ENCODE measurements at regions not wholly inside any gene's neighbourhood (a gene's known extent, or its start where the extent isn't known, plus 50 kb on each side); places are given as distances from the start of the nearest gene placed in this dataset.

- Histone ChIP-seq H3K9me2 (ENCODE audit: insufficient read depth) (no peaks in the 10 kb centered on the region), H3K4me1 (ENCODE audit: control insufficient read depth in 1 of 2, insufficient read depth in 2 of 2, low read length in 2 of 2) (no peaks in the 10 kb centered on the region), H4K20me1 (ENCODE audit: insufficient read depth) (no peaks in the 10 kb centered on the region), H3K9me3 (ENCODE audit: control insufficient read depth in 1 of 2, insufficient read depth in 1 of 2, low read depth in 1 of 2, low read length in 2 of 2) (no peaks in the 10 kb centered on the region), H3K4me2 (ENCODE audit: low read length) (no peak overlapping the region), H2AFZ (ENCODE audit: low read depth, low read length, poor library complexity, severe bottlenecking) (no peak overlapping the region), H3K36me3 (ENCODE audit: control insufficient read depth in 1 of 2, insufficient read depth in 2 of 2, low read length in 2 of 2) (no peaks in the 10 kb centered on the region), H3K27me3 (ENCODE audit: insufficient read depth, low read length) (peaks cover 37% of the 10 kb centered on the region), H3K4me3 (replicated peaks in 1 of 2; ENCODE audit: low read depth in 1 of 2, low read length in 2 of 2) (no peak overlapping the region), H3K9ac (ENCODE audit: low read length) (no peak overlapping the region), H3K27ac (ENCODE audit: low read depth, low read length) (no peak overlapping the region), H3K79me2 (ENCODE audit: insufficient read depth, low read length) (no peaks in the 10 kb centered on the region)
- no TSS peak for BruUV-seq (replicated peaks)
- POLR2A ChIA-PET: no interaction called here
- RAD21 ChIA-PET (ENCODE audit: low non-redundant PET in 1 of 2, low total read pairs in 2 of 2, uncharacterized antibody in 2 of 2, unreplicated experiment in 2 of 2): no interaction called here
- ATAC-seq: no peak
- CTCF ChIA-PET: no interaction called here
- TF ChIP-seq, protein P1, sequence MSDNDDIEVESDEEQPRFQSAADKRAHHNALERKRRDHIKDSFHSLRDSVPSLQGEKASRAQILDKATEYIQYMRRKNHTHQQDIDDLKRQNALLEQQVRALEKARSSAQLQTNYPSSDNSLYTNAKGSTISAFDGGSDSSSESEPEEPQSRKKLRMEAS (IDR thresholded peaks at IDR 0.05): no peak
- TF ChIP-seq, protein P2, sequence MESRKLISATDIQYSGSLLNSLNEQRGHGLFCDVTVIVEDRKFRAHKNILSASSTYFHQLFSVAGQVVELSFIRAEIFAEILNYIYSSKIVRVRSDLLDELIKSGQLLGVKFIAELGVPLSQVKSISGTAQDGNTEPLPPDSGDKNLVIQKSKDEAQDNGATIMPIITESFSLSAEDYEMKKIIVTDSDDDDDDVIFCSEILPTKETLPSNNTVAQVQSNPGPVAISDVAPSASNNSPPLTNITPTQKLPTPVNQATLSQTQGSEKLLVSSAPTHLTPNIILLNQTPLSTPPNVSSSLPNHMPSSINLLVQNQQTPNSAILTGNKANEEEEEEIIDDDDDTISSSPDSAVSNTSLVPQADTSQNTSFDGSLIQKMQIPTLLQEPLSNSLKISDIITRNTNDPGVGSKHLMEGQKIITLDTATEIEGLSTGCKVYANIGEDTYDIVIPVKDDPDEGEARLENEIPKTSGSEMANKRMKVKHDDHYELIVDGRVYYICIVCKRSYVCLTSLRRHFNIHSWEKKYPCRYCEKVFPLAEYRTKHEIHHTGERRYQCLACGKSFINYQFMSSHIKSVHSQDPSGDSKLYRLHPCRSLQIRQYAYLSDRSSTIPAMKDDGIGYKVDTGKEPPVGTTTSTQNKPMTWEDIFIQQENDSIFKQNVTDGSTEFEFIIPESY (IDR thresholded peaks at IDR 0.05; ENCODE audit: extremely low read depth, insufficient replicate concordance, low read length): no peak
- TF ChIP-seq ZFX (IDR thresholded peaks at IDR 0.05): no peak
- TF ChIP-seq SRF (IDR thresholded peaks at IDR 0.05; ENCODE audit: low read depth): no peak
- no peak for TF ChIP-seq EZH2phosphoT487 (IDR thresholded peaks at IDR 0.05; ENCODE audit: borderline replicate concordance)
- TF ChIP-seq EZH2 (IDR thresholded peaks at IDR 0.05): no peak
- no peak for TF ChIP-seq YY1 (IDR thresholded peaks at IDR 0.05; ENCODE audit: extremely low read depth, insufficient replicate concordance, low read depth, low read length)
- TF ChIP-seq CBX3 (IDR thresholded peaks at IDR 0.05; ENCODE audit: low read depth): no peak
- TF ChIP-seq POLR2AphosphoS5 (IDR thresholded peaks at IDR 0.05; ENCODE audit: low read depth, low read length): no peak
- TF ChIP-seq TCF7L2 (IDR thresholded peaks at IDR 0.05; ENCODE audit: borderline replicate concordance, extremely low read depth, insufficient read depth, insufficient read length): no peak
- TF ChIP-seq ELF1 (IDR thresholded peaks at IDR 0.05; ENCODE audit: borderline replicate concordance, low read depth): no peak
- TF ChIP-seq SIN3A (IDR thresholded peaks at IDR 0.05; ENCODE audit: low read depth): no peak
- TF ChIP-seq POLR2A (IDR thresholded peaks at IDR 0.05; ENCODE audit: borderline replicate concordance, extremely low read depth, insufficient read depth, insufficient read length): no peak
- no peak for TF ChIP-seq JUND (IDR thresholded peaks at IDR 0.05)
- DNase-seq (ENCODE audit: low read depth, low spot score): no peak
- intact Hi-C loops (cut with micrococcal nuclease): no loop called here
These were observed 94.0 kb downstream of the CCDC185 start for GRCh38 chr1:223486932-223487886.
